ENCODE measurements at regions not wholly inside any gene's neighbourhood (a gene's known extent, or its start where the extent isn't known, plus 50 kb on each side); places are given as distances from the start of the nearest gene placed in this dataset.
"Not testable (repeated sequence)": the region's sequence is repeated elsewhere in the genome, so short reads cannot be mapped to it uniquely, and the experiment has no call there.

- Histone ChIP-seq H3K36me3 (ENCODE audit: control insufficient read depth in 2 of 2, insufficient read depth in 2 of 2, low read length in 2 of 2) (no peaks in the 10 kb centered on the region), H3K27ac (ENCODE audit: low read depth in 2 of 2, low read length in 2 of 2) (no peak overlapping the region), H3K27me3 (ENCODE audit: control insufficient read depth in 2 of 2, insufficient read depth in 2 of 2, low read length in 2 of 2) (no peaks in the 10 kb centered on the region), H3K4me1 (ENCODE audit: control insufficient read depth in 2 of 2, insufficient read depth in 2 of 2, low read length in 2 of 2) (no peaks in the 10 kb centered on the region), H3K4me3 (ENCODE audit: low read length in 2 of 2) (no peak overlapping the region), H3K9ac (ENCODE audit: low read depth in 1 of 2, low read length in 2 of 2) (no peak overlapping the region), H3K9me3 (ENCODE audit: control insufficient read depth in 2 of 2, low read length in 2 of 2) (no peaks in the 10 kb centered on the region)
Observed at GRCh38 chr5:127133071-127133470, 59.8 kb upstream of the C5orf63 start.

GRCh38 chr5:127136908-127137307 is 63.6 kb upstream of the C5orf63 start:
- no peaks in the 10 kb centered on the region for H3K36me3 ChIP-seq (ENCODE audit: control insufficient read depth in 2 of 2, insufficient read depth in 2 of 2, low read length in 2 of 2)
- no peaks in the 10 kb centered on the region for H3K4me1 ChIP-seq (ENCODE audit: control insufficient read depth in 2 of 2, insufficient read depth in 2 of 2, low read length in 2 of 2)
- H3K4me3 ChIP-seq (ENCODE audit: low read length in 2 of 2) = no peak overlapping the region
- no peak overlapping the region for H3K9ac ChIP-seq (ENCODE audit: low read depth in 1 of 2, low read length in 2 of 2)
- H3K27ac ChIP-seq (ENCODE audit: low read depth in 2 of 2, low read length in 2 of 2) = no peak overlapping the region
- H3K27me3 ChIP-seq (ENCODE audit: control insufficient read depth in 2 of 2, insufficient read depth in 2 of 2, low read length in 2 of 2) = no peaks in the 10 kb centered on the region
- no peaks in the 10 kb centered on the region for H3K9me3 ChIP-seq (ENCODE audit: control insufficient read depth in 2 of 2, low read length in 2 of 2)

- H3K27ac ChIP-seq (ENCODE audit: low read depth in 2 of 2, low read length in 2 of 2) = no peak overlapping the region
- H3K9me3 ChIP-seq (ENCODE audit: control insufficient read depth in 2 of 2, low read length in 2 of 2) = no peaks in the 10 kb centered on the region
- H3K36me3 ChIP-seq (ENCODE audit: control insufficient read depth in 2 of 2, insufficient read depth in 2 of 2, low read length in 2 of 2) = no peaks in the 10 kb centered on the region
- no peaks in the 10 kb centered on the region for H3K27me3 ChIP-seq (ENCODE audit: control insufficient read depth in 2 of 2, insufficient read depth in 2 of 2, low read length in 2 of 2)
- H3K9ac ChIP-seq (ENCODE audit: low read depth in 1 of 2, low read length in 2 of 2) = no peak overlapping the region
- H3K4me3 ChIP-seq (ENCODE audit: low read length in 2 of 2) = no peak overlapping the region
- H3K4me1 ChIP-seq (ENCODE audit: control insufficient read depth in 2 of 2, insufficient read depth in 2 of 2, low read length in 2 of 2) = no peaks in the 10 kb centered on the region
Observed at GRCh38 chr5:127143722-127144121, 70.4 kb upstream of the C5orf63 start.

- Histone ChIP-seq H3K27ac (ENCODE audit: low read depth in 2 of 2, low read length in 2 of 2) (no peak overlapping the region), H3K9me3 (ENCODE audit: control insufficient read depth in 2 of 2, low read length in 2 of 2) (no peaks in the 10 kb centered on the region), H3K27me3 (ENCODE audit: control insufficient read depth in 2 of 2, insufficient read depth in 2 of 2, low read length in 2 of 2) (no peaks in the 10 kb centered on the region), H3K9ac (ENCODE audit: low read depth in 1 of 2, low read length in 2 of 2) (no peak overlapping the region), H3K36me3 (ENCODE audit: control insufficient read depth in 2 of 2, insufficient read depth in 2 of 2, low read length in 2 of 2) (no peaks in the 10 kb centered on the region), H3K4me3 (ENCODE audit: low read length in 2 of 2) (no peak overlapping the region), H3K4me1 (ENCODE audit: control insufficient read depth in 2 of 2, insufficient read depth in 2 of 2, low read length in 2 of 2) (no peaks in the 10 kb centered on the region)
Observed at GRCh38 chr5:127153031-127153430, 79.7 kb upstream of the C5orf63 start.

- Histone ChIP-seq H3K36me3 (ENCODE audit: control insufficient read depth in 2 of 2, insufficient read depth in 2 of 2, low read length in 2 of 2) (no peaks in the 10 kb centered on the region), H3K4me3 (ENCODE audit: low read length in 2 of 2) (no peak overlapping the region), H3K27ac (ENCODE audit: low read depth in 2 of 2, low read length in 2 of 2) (no peak overlapping the region), H3K9me3 (ENCODE audit: control insufficient read depth in 2 of 2, low read length in 2 of 2) (no peaks in the 10 kb centered on the region), H3K27me3 (ENCODE audit: control insufficient read depth in 2 of 2, insufficient read depth in 2 of 2, low read length in 2 of 2) (no peaks in the 10 kb centered on the region), H3K9ac (ENCODE audit: low read depth in 1 of 2, low read length in 2 of 2) (no peak overlapping the region), H3K4me1 (ENCODE audit: control insufficient read depth in 2 of 2, insufficient read depth in 2 of 2, low read length in 2 of 2) (no peaks in the 10 kb centered on the region)
Observed at GRCh38 chr5:127153521-127153920, 80.2 kb upstream of the C5orf63 start.

GRCh38 chr5:127163750-127164149 is 90.4 kb upstream of the C5orf63 start:
- Histone ChIP-seq H3K36me3 (ENCODE audit: control insufficient read depth in 2 of 2, insufficient read depth in 2 of 2, low read length in 2 of 2) (no peaks in the 10 kb centered on the region), H3K27me3 (ENCODE audit: control insufficient read depth in 2 of 2, insufficient read depth in 2 of 2, low read length in 2 of 2) (no peaks in the 10 kb centered on the region), H3K9me3 (ENCODE audit: control insufficient read depth in 2 of 2, low read length in 2 of 2) (no peaks in the 10 kb centered on the region), H3K4me3 (ENCODE audit: low read length in 2 of 2) (no peak overlapping the region), H3K4me1 (ENCODE audit: control insufficient read depth in 2 of 2, insufficient read depth in 2 of 2, low read length in 2 of 2) (peaks cover 0 to 3% of the 10 kb centered on the region in 2 donors), H3K9ac (ENCODE audit: low read depth in 1 of 2, low read length in 2 of 2) (no peak overlapping the region), H3K27ac (ENCODE audit: low read depth in 2 of 2, low read length in 2 of 2) (no peak overlapping the region)

- Histone ChIP-seq H3K9ac (ENCODE audit: low read depth in 1 of 2, low read length in 2 of 2) (no peak overlapping the region), H3K27ac (ENCODE audit: low read depth in 2 of 2, low read length in 2 of 2) (no peak overlapping the region), H3K4me3 (ENCODE audit: low read length in 2 of 2) (no peak overlapping the region), H3K27me3 (ENCODE audit: control insufficient read depth in 2 of 2, insufficient read depth in 2 of 2, low read length in 2 of 2) (no peaks in the 10 kb centered on the region), H3K4me1 (ENCODE audit: control insufficient read depth in 2 of 2, insufficient read depth in 2 of 2, low read length in 2 of 2) (no peaks in the 10 kb centered on the region), H3K9me3 (ENCODE audit: control insufficient read depth in 2 of 2, low read length in 2 of 2) (no peaks in the 10 kb centered on the region), H3K36me3 (ENCODE audit: control insufficient read depth in 2 of 2, insufficient read depth in 2 of 2, low read length in 2 of 2) (no peaks in the 10 kb centered on the region)
Observed at GRCh38 chr5:127170918-127171600, 97.8 kb upstream of the C5orf63 start.

- no peak overlapping the region for H3K4me3 ChIP-seq (ENCODE audit: low read length in 2 of 2)
- no peak overlapping the region for H3K27ac ChIP-seq (ENCODE audit: low read depth in 2 of 2, low read length in 2 of 2)
- no peak overlapping the region for H3K9ac ChIP-seq (ENCODE audit: low read depth in 1 of 2, low read length in 2 of 2)
- H3K9me3 ChIP-seq (ENCODE audit: control insufficient read depth in 2 of 2, low read length in 2 of 2) = no peaks in the 10 kb centered on the region
- no peaks in the 10 kb centered on the region for H3K27me3 ChIP-seq (ENCODE audit: control insufficient read depth in 2 of 2, insufficient read depth in 2 of 2, low read length in 2 of 2)
- no peaks in the 10 kb centered on the region for H3K36me3 ChIP-seq (ENCODE audit: control insufficient read depth in 2 of 2, insufficient read depth in 2 of 2, low read length in 2 of 2)
- H3K4me1 ChIP-seq (ENCODE audit: control insufficient read depth in 2 of 2, insufficient read depth in 2 of 2, low read length in 2 of 2) = no peaks in the 10 kb centered on the region
Observed at GRCh38 chr5:127176769-127177168, 103.5 kb upstream of the C5orf63 start.

- H3K4me1 ChIP-seq (ENCODE audit: control insufficient read depth in 2 of 2, insufficient read depth in 2 of 2, low read length in 2 of 2); H3K4me3 ChIP-seq (ENCODE audit: low read length in 2 of 2); H3K27ac ChIP-seq (ENCODE audit: low read depth in 2 of 2, low read length in 2 of 2); H3K36me3 ChIP-seq (ENCODE audit: control insufficient read depth in 2 of 2, insufficient read depth in 2 of 2, low read length in 2 of 2); H3K9ac ChIP-seq (ENCODE audit: low read depth in 1 of 2, low read length in 2 of 2); H3K9me3 ChIP-seq (ENCODE audit: control insufficient read depth in 2 of 2, low read length in 2 of 2); H3K27me3 ChIP-seq (ENCODE audit: control insufficient read depth in 2 of 2, insufficient read depth in 2 of 2, low read length in 2 of 2): not testable (repeated sequence)
Observed at GRCh38 chr5:127182631-127183030, 108.0 kb upstream of the MEGF10 start.

GRCh38 chr5:127183332-127183731 is 107.3 kb upstream of the MEGF10 start:
- no peaks in the 10 kb centered on the region for H3K4me1 ChIP-seq (ENCODE audit: control insufficient read depth in 2 of 2, insufficient read depth in 2 of 2, low read length in 2 of 2)
- no peak overlapping the region for H3K9ac ChIP-seq (ENCODE audit: low read depth in 1 of 2, low read length in 2 of 2)
- no peaks in the 10 kb centered on the region for H3K9me3 ChIP-seq (ENCODE audit: control insufficient read depth in 2 of 2, low read length in 2 of 2)
- no peak overlapping the region for H3K4me3 ChIP-seq (ENCODE audit: low read length in 2 of 2)
- no peaks in the 10 kb centered on the region for H3K36me3 ChIP-seq (ENCODE audit: control insufficient read depth in 2 of 2, insufficient read depth in 2 of 2, low read length in 2 of 2)
- no peaks in the 10 kb centered on the region for H3K27me3 ChIP-seq (ENCODE audit: control insufficient read depth in 2 of 2, insufficient read depth in 2 of 2, low read length in 2 of 2)
- H3K27ac ChIP-seq (ENCODE audit: low read depth in 2 of 2, low read length in 2 of 2) = no peak overlapping the region

- Histone ChIP-seq H3K36me3 (ENCODE audit: control insufficient read depth in 2 of 2, insufficient read depth in 2 of 2, low read length in 2 of 2) (no peaks in the 10 kb centered on the region), H3K9me3 (ENCODE audit: control insufficient read depth in 2 of 2, low read length in 2 of 2) (no peaks in the 10 kb centered on the region), H3K9ac (ENCODE audit: low read depth in 1 of 2, low read length in 2 of 2) (no peak overlapping the region), H3K27me3 (ENCODE audit: control insufficient read depth in 2 of 2, insufficient read depth in 2 of 2, low read length in 2 of 2) (no peaks in the 10 kb centered on the region), H3K27ac (ENCODE audit: low read depth in 2 of 2, low read length in 2 of 2) (no peak overlapping the region), H3K4me3 (ENCODE audit: low read length in 2 of 2) (no peak overlapping the region), H3K4me1 (ENCODE audit: control insufficient read depth in 2 of 2, insufficient read depth in 2 of 2, low read length in 2 of 2) (no peaks in the 10 kb centered on the region)
Observed at GRCh38 chr5:127184851-127185250, 105.7 kb upstream of the MEGF10 start.
